Neural progenitor cell (in vitro differentiated cells): ENCODE measurements at regions not wholly inside any gene's neighbourhood (a gene's known extent, or its start where the extent isn't known, plus 50 kb on each side); places are given as distances from the start of the nearest gene placed in this dataset.

Source experiments
- EZH2 ChIP-seq: fragments of 200-600 bp; sonication (generic); IDR thresholded peaks from 2 replicates; pipeline ENCODE4 v1.6.1; 2017; ENCODE audit warnings: antibody characterized with exemption, mild to moderate bottlenecking, moderate library complexity
- EZH2phosphoT487 ChIP-seq: fragments of 200-600 bp; sonication (generic); IDR thresholded peaks from 2 replicates; pipeline ENCODE4 v1.6.1; 2017; ENCODE audit warnings: antibody characterized with exemption
- TF ChIP-seq, protein P1 (sequence below): fragments of 200-600 bp; sonication (generic); IDR thresholded peaks from 2 replicates; pipeline ENCODE4 v1.5.1; 2017; ENCODE audit warnings: antibody characterized with exemption, mild to moderate bottlenecking

DNA sequence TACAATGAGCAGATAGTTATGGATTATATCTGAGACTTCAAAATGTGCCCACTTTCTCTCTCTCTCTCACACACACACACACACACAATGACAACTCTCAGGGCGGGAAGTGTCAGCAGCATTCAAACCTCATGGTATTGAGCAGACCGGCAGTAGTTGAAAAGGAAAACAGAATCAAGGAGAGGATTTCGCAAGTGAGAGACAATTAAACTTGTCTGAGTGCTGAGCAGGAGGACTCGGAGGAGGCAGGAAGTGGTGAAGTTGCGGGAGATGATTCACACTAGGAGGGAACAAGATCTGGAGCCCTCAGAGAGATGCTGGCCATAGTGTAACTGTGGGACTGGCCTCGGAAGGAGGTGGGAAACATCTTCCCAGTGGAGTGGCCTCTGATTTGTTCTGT, 353.1 kb downstream of the EFNB2 start:
- TF ChIP-seq, protein P1, sequence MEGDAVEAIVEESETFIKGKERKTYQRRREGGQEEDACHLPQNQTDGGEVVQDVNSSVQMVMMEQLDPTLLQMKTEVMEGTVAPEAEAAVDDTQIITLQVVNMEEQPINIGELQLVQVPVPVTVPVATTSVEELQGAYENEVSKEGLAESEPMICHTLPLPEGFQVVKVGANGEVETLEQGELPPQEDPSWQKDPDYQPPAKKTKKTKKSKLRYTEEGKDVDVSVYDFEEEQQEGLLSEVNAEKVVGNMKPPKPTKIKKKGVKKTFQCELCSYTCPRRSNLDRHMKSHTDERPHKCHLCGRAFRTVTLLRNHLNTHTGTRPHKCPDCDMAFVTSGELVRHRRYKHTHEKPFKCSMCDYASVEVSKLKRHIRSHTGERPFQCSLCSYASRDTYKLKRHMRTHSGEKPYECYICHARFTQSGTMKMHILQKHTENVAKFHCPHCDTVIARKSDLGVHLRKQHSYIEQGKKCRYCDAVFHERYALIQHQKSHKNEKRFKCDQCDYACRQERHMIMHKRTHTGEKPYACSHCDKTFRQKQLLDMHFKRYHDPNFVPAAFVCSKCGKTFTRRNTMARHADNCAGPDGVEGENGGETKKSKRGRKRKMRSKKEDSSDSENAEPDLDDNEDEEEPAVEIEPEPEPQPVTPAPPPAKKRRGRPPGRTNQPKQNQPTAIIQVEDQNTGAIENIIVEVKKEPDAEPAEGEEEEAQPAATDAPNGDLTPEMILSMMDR, result no peak
- TF ChIP-seq EZH2 (no peak), EZH2phosphoT487 (no peak)
